ENCODE measurements at regions not wholly inside any gene's neighbourhood (a gene's known extent, or its start where the extent isn't known, plus 50 kb on each side); places are given as distances from the start of the nearest gene placed in this dataset.

DNA sequence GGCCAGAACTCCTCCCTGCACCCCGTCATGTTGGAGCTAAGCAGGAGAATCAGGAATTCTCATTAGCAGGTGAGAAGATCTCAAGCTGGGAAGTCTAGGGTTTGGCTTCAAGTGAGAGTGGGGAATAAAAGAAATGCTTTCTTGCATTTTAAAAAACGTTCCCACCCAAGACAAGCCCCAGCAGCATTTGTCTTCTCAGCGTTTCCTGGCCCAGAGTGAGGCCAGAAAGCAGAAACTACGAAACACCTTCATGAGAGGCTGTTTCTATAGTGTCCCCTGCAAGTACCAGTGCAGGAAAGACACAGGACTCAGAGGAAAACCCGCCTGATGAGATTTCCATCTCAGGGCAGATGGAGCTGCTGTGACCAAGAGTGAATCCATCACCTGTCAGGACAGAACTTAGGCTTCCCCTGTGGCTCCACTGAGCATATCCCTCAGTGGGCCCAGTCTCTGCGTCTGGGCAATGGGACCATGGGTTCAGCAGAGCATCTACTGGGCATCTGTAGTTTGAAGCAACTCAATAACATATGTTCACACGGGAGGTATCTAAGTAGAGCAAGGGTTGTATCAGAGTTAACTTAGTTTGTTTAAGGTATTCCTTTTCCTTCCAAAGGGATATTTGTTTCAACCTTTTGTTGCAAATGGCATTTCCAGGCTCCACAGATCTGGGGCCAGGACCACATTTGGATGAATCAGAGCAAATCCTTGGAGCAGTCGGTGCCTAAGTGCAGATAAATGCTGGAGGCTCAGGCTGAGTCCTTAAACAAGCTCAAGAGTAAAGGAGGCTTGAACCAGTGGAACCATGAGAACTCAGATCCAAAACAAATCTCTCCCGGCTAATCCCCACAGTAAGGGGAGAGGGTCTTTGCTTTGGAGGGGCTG lies 548.3 kb downstream of the MIAT start:
- TF ChIP-seq, protein P1, sequence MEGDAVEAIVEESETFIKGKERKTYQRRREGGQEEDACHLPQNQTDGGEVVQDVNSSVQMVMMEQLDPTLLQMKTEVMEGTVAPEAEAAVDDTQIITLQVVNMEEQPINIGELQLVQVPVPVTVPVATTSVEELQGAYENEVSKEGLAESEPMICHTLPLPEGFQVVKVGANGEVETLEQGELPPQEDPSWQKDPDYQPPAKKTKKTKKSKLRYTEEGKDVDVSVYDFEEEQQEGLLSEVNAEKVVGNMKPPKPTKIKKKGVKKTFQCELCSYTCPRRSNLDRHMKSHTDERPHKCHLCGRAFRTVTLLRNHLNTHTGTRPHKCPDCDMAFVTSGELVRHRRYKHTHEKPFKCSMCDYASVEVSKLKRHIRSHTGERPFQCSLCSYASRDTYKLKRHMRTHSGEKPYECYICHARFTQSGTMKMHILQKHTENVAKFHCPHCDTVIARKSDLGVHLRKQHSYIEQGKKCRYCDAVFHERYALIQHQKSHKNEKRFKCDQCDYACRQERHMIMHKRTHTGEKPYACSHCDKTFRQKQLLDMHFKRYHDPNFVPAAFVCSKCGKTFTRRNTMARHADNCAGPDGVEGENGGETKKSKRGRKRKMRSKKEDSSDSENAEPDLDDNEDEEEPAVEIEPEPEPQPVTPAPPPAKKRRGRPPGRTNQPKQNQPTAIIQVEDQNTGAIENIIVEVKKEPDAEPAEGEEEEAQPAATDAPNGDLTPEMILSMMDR (IDR thresholded peaks at IDR 0.05; ENCODE audit: low read length) = no peak
- TF ChIP-seq EZH2 (IDR thresholded peaks at IDR 0.05; ENCODE audit: borderline replicate concordance, low read length) = no peak

Data from OCI-LY1 (cell line).